WI38 (cell line): ENCODE measurements at regions not wholly inside any gene's neighbourhood (a gene's known extent, or its start where the extent isn't known, plus 50 kb on each side); places are given as distances from the start of the nearest gene placed in this dataset.
"Not testable (repeated sequence)": the region's sequence is repeated elsewhere in the genome, so short reads cannot be mapped to it uniquely, and the experiment has no call there.

ENCODE experiments used
- H3K4me3 ChIP-seq: 2 replicates; pipeline ENCODE4 v1.5.1; 2011; ENCODE audit warnings: low read depth, mild to moderate bottlenecking, control low read depth, low read length
- TF ChIP-seq, protein P1 (sequence below): IDR thresholded peaks from 2 replicates; pipeline ENCODE4 v1.5.1; 2012; ENCODE audit warnings: low read depth, mild to moderate bottlenecking, control low read depth, low read length

DNA sequence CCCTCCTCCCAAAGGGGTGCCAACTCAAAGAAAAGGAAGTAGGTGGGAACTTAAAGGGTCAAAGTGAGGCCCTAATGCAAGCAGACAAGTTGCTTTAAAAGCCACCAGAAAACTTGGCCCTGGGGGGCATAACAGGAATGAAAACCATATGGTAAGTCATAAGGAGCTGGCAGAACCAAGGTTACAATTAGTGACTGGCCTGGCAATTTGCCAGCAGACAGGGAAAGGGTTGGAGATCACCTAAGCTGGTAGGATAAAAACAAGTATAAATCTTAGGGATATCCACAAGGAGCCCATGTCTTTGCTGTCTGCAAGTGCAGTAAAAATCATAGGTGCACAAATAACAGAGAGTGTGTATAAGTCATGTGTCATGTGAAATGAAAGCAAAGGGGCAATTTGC is 256.7 kb upstream of the LRRTM4 start:
- H3K4me3 ChIP-seq = no peak overlapping the region
- TF ChIP-seq, protein P1, sequence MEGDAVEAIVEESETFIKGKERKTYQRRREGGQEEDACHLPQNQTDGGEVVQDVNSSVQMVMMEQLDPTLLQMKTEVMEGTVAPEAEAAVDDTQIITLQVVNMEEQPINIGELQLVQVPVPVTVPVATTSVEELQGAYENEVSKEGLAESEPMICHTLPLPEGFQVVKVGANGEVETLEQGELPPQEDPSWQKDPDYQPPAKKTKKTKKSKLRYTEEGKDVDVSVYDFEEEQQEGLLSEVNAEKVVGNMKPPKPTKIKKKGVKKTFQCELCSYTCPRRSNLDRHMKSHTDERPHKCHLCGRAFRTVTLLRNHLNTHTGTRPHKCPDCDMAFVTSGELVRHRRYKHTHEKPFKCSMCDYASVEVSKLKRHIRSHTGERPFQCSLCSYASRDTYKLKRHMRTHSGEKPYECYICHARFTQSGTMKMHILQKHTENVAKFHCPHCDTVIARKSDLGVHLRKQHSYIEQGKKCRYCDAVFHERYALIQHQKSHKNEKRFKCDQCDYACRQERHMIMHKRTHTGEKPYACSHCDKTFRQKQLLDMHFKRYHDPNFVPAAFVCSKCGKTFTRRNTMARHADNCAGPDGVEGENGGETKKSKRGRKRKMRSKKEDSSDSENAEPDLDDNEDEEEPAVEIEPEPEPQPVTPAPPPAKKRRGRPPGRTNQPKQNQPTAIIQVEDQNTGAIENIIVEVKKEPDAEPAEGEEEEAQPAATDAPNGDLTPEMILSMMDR = no peak

DNA sequence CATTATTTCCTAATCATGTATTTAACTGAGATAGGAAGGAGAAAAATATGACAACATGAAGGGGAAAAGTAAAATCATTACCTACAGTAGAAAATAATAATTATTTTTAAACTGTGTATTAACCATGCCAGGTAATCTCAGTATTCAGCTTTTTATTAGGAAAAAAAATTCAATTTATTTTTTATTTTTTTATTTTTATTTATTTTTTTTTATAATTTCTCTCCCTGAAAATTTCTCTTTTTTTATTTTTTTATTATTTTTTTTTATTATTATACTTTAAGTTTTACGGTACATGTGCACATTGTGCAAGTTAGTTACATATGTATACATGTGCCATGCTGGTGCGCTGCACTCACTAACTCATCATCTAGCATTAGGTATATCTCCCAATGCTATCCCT is 271.3 kb upstream of the LRRTM4 start:
- H3K4me3 ChIP-seq = not testable (repeated sequence)

DNA sequence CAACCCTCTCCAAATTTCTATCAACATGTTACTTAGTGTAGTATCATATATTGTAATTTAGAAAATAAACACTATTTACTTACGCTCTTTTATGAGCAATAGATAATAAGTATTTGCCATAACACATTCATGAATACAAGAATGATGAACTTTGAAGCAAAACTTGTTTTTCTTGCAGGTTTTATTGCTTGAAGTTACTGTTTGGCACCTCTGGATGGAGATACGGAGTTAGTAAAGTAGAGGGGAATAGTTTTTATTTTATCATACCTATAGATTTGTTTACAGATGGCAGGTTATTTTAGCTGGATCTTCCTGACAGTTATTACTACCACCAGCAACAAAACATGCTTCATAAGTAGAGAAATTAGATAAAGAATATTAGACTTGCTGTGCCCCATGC is 274.2 kb upstream of the LRRTM4 start:
- H3K4me3 ChIP-seq = no peak overlapping the region
- TF ChIP-seq, protein P1 = no peak

DNA sequence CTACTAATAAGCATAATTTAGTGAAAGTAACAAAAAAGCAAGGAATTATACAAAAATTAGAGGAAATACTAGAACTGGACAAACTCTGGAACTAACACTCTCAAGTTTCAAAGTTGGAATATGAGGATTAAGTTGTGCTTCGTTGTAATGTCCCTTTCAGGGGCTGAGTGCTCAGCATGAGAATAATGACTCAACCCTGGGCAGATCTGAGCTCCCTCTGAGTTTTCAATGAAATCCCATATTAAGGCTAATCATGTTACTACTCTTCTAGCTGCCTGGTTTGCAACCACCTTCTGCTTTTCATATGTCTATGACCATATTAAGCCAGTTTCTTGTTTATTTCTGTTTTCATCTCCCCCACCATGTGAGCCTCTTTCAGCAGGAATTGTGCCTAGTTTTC is 274.9 kb upstream of the LRRTM4 start:
- H3K4me3 ChIP-seq = no peak overlapping the region
- TF ChIP-seq, protein P1 = no peak

DNA sequence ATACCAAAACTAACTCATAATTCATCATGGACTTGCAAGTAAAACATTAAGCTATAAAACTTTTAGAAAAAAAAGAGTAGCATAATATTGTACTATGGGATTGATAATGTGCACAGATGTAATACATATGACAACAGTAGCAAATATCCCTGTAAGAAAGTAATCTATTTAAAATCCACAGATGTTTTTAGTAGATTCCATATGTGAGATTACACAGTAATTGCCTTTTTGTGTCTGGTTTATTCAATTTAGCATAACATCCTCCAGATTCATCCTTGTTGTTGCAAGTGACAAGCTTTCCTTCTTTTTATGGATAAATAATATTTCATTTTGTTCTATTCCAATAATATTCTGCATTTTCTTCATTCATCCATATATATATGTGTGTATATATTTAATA is 278.2 kb upstream of the LRRTM4 start:
- TF ChIP-seq, protein P1 = no peak
- H3K4me3 ChIP-seq = no peak overlapping the region

DNA sequence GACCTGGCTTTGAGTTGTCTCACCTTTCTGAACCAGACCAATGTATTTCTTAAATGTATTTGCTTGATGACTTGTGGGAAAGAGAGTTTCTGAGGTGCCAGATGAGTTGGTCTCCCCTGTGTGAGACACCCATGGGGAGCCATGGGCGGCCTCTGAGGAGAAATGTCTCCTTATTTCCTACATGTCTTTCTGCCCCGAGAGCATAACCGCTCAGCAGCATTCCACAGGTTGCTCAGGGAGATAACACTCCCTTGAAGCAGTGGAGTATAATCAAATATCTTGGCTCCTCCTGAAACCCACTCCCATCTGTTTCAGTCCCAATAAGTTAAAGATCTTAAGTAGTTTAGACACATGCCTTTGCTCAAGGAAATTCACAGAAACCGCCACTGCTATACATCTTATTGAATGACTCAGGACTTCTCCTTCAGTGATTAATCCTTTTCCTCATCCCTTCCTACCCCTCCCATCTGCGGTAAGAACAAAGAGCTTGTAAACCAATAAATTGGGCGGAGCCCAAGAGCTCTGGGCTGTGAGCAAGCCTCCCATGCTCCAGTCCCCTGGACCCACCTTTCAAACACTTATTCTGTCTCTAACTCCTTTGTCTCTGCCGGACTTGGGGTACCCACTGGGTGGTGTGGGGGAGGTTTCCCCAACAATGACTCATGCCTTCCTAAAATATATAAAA is 285.5 kb upstream of the LRRTM4 start:
- H3K4me3 ChIP-seq = no peak overlapping the region
- TF ChIP-seq, protein P1 = no peak

DNA sequence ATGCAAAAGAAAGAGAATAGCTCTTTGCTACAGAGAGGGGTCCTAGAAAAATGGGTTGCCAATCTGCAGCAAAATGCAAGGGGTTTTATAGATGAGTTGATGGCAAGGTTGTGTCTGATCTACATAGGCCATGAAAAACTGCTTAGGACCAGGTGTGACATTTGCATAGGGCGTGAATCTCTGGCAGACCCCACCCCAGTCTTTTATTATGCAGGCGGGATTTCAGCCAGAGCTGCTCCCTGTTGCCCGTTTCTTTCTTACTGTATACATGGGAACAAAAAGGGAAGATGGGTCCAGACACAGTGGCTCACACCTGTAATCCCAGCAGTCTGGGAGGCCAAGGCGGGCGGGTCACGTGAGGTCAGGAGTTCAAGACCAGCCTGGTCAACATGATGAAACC is 286.4 kb upstream of the LRRTM4 start:
- TF ChIP-seq, protein P1 = no peak
- no peak overlapping the region for H3K4me3 ChIP-seq

DNA sequence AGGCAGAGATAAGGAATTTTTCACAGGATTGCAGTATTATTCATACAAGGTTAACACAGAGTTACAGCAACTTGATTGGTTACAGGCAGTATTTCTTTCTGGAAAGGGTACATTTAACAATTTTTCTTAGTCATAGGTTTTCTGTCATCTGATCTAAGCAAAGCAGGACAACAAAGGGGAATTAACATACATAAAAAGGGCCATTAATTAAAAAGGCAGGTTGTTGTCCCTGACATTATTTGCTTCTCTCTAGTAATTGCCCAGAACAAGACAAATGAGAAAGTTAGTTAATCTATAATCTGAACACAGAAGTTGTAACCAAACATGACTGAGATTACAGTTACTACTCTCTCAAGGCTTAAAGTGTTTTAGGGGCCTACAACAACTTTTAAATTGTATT is 291.4 kb upstream of the LRRTM4 start:
- TF ChIP-seq, protein P1 = no peak
- H3K4me3 ChIP-seq = no peak overlapping the region
